GM13976 (cell line): ENCODE measurements at regions not wholly inside any gene's neighbourhood (a gene's known extent, or its start where the extent isn't known, plus 50 kb on each side); places are given as distances from the start of the nearest gene placed in this dataset.

Experiments used
- DNase-seq: peaks from one replicate; pipeline ENCODE4 v3.0.0; 2012; ENCODE audit warnings: low spot score
- CTCF ChIP-seq: IDR thresholded peaks from 2 replicates; pipeline ENCODE4 v1.5.1; 2012; ENCODE audit warnings: borderline replicate concordance, mild to moderate bottlenecking; ENCODE audit not compliant: insufficient read depth; ENCODE audit errors: extremely low read depth, missing control alignments, control extremely low read depth
- in situ Hi-C: fragments of 300-500 bp; cut with MboI; formaldehyde crosslinking; loops from one replicate; pipeline ENCODE4 v1.12.0; 2022; ENCODE audit warnings: low sequenced_read_pairs, mixed read lengths, inconsistent platforms; ENCODE audit not compliant: unreplicated experiment

DNA sequence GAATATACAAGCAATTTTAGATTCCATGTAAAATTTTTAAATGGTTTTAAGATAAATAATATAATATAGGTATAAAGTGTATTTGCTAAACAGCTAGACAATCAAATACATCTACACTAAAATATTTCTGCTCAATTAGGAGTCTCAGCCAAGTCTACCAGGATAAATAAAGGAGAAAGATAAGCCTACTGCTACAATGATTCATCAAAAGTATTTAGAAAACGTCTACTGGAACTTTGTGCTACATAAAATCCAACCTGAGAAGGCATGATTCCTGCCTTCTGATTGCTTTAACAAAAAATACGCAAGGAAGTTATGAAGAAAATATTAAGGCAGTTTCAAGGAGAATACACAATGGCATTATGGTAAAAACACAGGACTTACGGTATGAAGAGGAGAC, 570.6 kb downstream of the EFNA5 start:
- DNase-seq = no peak
- TF ChIP-seq CTCF = no peak
- in situ Hi-C loops = no loop called here

GRCh38 chr5:107099506-107099905, 571.2 kb downstream of the EFNA5 start:
- TF ChIP-seq CTCF = no peak
- DNase-seq = no peak
- in situ Hi-C loops = no loop called here

GRCh38 chr5:107092695-107093094, 578.0 kb downstream of the EFNA5 start:
- in situ Hi-C loops = no loop called here

GRCh38 chr5:107090506-107090905, 580.2 kb downstream of the EFNA5 start:
- in situ Hi-C loops = no loop called here
- no peak for DNase-seq
- no peak for TF ChIP-seq CTCF

More at GRCh38 chr5:107092695-107093094, 578.0 kb downstream of the EFNA5 start:
- TF ChIP-seq CTCF = no peak
- DNase-seq = no peak

DNA sequence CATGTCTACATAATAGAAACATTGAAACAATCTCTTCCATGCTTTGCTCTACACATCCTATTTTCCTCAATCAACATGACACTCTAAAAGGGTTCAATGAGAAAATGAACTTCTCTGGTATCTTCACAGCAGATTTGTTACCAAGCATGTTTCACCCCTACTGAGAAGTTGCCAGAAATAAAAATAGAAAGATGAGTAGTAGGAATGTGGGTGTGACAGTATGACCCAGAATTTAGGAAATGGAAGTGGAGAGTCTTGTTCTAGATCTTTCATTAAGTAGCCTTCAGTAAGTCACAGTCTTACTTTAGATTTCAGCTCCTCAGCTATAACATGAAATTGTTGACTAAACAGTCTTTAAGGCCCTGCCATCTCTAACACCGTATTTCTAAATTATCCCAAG, 581.8 kb downstream of the EFNA5 start:
- no peak for DNase-seq
- in situ Hi-C loops = no loop called here
- no peak for TF ChIP-seq CTCF

DNA sequence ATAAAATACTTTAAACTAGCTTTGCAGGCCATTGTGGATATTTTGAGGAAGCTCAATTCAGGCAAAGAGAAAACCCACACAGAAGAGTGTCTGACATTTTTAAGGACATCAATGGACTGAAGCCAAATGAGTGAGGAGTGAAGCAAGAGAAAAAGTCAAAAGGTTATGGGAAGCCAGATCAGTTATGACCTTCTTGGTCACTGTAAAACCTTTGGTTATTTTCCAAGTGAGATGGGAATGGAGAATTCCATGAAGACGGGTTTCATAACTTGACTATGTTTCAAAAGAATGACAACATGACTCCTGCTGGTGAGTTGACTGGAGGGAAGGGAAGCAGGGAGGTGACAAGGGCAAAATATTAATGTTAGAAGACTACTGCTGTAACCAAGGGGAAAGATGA, 585.2 kb downstream of the EFNA5 start:
- DNase-seq = no peak
- in situ Hi-C loops = no loop called here
- TF ChIP-seq CTCF = no peak

DNA sequence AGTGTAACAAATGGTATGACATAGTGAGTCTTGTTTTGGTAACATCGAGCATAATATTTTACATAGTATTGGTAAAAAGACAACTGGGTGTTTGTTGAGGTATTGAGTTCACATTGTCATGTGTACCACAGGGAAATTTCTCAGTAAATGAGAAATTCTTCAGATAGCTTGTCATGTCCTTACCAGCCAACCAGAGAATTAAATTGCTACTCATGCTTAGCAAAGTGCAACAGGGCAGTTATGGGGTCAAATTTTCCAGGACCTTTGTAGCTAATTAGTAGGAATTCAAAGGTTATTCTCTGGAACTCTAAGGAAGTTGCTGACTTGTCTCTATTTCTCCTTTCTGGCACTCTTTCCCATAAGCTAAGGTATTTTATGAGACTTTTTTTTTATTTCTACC, 595.7 kb downstream of the EFNA5 start:
- in situ Hi-C loops = no loop called here
- TF ChIP-seq CTCF = no peak
- no peak for DNase-seq
